ENCODE measurements at regions not wholly inside any gene's neighbourhood (a gene's known extent, or its start where the extent isn't known, plus 50 kb on each side); places are given as distances from the start of the nearest gene placed in this dataset.

DNA sequence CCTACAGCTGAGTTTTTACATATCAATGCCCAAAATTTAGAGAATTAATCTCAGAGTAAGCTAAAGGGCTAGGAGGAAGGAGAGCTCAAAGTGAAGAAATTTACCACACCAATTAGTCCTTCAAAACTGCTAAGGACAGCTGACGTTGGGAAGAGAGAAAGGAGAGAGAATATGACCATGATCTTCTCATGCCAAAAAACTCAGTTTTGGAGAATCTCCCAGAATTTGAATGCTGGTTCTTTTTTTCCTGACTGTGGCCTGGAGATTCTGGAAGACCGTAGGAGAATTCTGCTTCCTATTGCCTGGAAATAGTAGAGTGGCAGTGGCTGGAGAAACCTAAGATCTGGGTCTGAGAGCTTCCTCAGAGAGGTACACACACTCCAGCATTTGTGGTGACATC, 834.4 kb upstream of the SLIT2 start:
- TF ChIP-seq, protein P1, sequence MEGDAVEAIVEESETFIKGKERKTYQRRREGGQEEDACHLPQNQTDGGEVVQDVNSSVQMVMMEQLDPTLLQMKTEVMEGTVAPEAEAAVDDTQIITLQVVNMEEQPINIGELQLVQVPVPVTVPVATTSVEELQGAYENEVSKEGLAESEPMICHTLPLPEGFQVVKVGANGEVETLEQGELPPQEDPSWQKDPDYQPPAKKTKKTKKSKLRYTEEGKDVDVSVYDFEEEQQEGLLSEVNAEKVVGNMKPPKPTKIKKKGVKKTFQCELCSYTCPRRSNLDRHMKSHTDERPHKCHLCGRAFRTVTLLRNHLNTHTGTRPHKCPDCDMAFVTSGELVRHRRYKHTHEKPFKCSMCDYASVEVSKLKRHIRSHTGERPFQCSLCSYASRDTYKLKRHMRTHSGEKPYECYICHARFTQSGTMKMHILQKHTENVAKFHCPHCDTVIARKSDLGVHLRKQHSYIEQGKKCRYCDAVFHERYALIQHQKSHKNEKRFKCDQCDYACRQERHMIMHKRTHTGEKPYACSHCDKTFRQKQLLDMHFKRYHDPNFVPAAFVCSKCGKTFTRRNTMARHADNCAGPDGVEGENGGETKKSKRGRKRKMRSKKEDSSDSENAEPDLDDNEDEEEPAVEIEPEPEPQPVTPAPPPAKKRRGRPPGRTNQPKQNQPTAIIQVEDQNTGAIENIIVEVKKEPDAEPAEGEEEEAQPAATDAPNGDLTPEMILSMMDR (IDR thresholded peaks at IDR 0.05 in 4 of 5, conservative IDR thresholded peaks at IDR 0.05 in 1 of 5) = no peak
- no peak for TF ChIP-seq POLR2A (IDR thresholded peaks at IDR 0.05)

Data from gastrocnemius medialis (tissue), 4 donors.